MV-4-11 (cell line): ENCODE measurements at regions not wholly inside any gene's neighbourhood (a gene's known extent, or its start where the extent isn't known, plus 50 kb on each side); places are given as distances from the start of the nearest gene placed in this dataset.

Source experiments
- DNase-seq: peaks from one replicate; lab custom pipeline; 2025; lab: John Stamatoyannopoulos, UW

DNA sequence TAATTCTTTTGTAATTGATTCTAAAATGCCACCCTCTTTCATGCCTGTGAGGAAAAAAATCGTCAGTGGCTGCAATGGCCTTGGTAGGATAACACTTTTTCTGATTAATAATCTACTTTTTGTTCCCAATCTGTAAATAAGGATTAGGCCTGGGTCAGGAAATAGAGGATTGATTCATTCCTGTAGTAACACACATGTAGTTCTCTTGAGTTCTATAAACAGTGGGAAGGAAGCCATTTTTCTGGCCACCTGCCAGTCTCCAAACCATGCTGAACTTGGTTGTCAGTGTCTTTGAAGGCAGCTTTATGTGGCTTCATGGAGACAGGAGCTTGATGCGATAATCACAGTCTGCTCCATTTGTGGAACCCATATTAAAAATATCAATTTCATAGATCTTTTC is 169.3 kb upstream of the NFE2L3 start:
- DNase-seq: no peak

DNA sequence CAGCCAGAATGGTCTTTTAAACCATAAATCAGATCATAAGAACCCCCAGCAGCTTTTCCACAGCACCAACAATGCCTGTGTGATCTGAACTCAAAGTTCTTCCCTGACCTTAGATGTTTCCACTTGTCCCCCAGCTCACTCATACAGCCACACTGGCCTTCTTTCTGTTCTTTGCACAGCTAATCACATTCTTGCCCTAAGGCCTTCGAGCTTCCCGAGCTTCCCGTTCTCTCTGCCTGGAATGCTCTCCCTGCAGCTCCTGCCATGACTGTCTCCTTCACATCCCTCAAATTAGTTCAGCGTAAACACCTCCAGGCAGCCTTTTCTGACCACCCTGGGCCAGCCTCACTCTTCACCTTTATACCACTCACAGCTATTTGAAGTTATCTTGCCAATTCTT is 166.8 kb upstream of the NFE2L3 start:
- DNase-seq: no peak

DNA sequence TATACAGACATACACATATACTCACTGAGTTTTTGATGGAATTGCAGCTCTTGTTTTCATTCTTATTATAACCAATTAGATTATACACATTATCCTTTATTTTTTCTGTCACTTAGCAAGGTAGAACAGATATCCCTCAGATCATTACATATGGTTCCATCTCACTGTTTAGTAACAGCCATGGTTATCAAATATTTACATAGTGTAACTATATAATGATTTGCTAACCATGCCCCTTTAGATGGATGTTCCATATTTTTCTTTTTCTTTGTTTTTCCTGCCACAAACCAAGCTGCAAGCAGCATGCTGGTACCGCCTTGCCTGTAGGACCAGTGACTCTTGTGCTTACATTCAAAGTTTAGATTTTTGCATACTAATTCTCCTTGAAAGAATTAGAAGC is 163.4 kb upstream of the NFE2L3 start:
- DNase-seq: no peak

DNA sequence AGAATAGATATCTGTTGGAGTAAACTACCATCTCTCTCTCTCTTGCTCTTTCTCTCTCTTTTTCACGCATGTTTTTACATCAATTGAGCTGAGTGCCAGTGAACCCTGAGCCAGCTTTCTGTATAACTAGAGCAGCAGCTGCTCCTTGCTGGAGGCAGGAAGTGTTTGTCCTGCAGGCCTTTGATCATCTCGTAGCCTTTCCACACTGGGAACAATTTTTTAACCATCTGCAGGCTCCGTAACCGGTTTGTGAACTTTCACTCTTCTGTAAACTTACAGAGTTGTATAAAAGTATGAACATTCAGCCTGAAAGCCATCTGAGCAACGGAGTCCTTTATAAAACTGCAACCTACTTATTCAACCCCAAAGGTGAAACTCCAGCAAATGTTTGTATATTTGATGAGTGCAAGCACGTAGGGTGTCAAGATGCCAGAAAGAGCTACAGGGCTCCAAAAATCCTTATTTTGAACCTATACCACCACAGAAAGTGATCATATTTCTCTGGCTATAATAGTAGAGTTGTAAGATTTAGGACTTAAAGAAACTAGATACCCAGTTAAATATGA is 162.8 kb upstream of the NFE2L3 start:
- no peak for DNase-seq

DNA sequence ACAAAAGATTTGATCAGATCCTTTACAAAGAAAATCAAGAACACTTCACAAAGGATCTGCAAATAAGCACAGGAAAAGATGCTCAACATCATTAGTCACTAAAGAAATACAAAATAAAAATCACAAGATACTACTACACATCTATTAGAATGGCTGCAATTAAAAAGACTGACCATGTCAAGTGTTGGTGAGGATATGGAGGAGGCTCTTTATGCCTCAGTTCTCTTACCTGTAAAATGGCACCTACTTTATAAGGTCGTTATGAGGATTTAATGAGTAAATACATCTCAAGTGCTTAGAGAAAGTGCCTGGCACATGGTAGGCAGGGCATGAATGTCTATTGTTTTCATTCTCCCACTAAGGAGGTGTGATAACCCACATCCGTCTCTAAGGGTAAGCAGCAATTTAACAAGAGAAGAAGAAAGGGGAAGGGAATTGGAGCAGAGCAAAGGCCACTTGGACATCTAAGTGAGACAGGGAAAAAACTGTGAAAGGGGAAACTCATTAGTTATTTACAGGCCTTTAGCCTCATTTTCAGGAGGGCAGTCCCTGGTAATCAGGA is 157.5 kb upstream of the NFE2L3 start:
- DNase-seq: no peak

DNA sequence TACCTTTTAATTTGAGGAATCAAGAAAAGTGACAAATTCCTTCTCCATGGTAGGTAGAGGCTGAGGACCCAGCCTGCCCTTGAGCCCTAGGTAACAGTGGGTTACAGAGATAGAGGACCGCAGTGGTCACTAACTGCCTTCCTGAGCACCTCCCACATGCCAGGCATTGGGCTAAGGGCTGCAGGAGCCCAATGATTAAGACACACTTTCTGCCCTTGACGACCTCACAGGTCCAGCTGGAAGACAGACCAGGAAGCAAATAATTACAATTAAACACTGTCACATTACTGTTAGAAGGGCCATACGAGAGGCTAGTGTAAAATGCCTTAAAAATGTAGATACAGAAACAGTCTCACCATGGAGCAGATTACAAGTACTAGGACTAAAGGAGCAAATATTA is 156.8 kb upstream of the NFE2L3 start:
- no peak for DNase-seq

DNA sequence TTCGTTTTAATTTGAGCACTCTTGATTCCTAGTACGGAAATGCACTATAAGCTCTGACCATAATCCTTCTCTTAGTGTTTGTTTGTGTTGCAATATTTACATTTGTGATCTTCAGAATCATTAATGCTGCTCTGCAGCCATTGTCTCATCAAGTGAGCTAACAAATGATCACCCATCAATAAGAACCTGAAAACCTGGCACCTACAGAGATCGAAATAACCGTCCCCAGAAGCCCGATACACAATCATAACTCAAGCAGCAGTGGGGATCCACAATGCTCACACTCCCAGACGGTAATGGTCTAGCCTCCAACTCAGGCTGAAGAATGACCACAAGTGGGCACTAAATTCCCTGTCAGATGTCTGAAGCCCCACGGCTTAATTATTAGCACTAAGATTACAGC is 156.0 kb upstream of the NFE2L3 start:
- no peak for DNase-seq

DNA sequence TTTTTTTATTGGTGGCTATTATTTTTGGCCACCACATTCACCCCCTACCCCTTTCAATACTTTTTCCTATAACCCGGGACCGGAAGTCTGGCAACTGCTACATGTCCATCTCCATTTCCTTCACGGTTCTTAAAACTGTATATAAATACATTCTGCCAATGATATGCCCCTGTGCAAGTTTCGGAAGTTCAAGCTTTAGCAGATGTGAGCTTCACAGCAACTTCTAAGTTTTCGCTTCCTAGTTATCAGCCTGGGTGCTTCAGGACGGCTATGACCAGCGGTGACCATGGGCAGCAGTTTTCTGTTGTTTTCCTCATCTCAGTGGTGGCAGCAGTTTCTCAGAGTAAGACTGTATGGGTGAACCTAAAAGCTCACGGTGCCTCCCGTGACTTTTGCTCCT is 153.5 kb upstream of the NFE2L3 start:
- peak; percentile 3 for DNase-seq

DNA sequence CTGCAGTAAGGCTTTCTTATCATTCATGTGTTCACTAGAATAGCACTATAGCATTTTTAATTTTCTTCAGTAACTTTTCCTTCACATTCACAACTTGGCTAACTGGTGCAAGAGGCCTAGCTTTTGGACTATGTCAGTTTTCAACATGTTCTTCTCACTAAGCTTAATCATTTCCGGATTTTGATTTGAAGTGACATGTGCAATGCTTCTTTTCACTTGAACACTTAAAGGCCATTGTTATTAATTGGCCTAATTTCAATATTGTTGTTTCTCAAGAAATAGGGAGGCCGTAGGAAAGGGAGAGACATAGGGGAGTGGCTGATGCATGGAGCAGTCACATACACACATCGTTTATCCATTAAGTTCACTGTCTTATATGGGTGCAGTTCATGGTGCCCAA is 151.2 kb upstream of the NFE2L3 start:
- no peak for DNase-seq

DNA sequence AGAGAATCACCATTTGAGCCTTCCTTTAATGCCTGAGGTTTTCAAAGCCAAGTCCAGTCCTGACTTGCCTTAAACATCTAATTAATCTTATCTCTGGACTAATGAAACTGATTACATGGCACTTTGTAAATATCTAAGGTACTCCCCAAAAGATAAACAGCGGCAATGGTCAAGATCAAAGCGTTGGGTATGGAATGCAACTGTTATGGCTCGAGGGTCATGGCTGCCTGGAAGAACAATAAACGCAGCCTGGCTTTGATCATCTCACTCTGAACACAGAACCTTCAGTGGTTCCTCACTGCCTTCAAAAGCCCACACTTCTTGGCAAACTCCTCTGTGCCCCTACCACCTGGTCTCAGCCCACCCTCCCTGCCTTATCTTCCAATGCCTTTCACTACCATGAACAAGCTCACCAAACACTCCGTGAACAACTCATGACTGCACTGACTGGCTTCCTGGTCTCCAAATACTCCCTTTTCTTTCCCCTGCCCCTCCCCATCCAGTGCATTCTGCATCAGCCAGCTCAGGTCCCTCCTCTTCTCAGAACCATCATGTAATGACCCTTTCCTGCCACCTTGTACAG is 150.2 kb upstream of the NFE2L3 start:
- no peak for DNase-seq

DNA sequence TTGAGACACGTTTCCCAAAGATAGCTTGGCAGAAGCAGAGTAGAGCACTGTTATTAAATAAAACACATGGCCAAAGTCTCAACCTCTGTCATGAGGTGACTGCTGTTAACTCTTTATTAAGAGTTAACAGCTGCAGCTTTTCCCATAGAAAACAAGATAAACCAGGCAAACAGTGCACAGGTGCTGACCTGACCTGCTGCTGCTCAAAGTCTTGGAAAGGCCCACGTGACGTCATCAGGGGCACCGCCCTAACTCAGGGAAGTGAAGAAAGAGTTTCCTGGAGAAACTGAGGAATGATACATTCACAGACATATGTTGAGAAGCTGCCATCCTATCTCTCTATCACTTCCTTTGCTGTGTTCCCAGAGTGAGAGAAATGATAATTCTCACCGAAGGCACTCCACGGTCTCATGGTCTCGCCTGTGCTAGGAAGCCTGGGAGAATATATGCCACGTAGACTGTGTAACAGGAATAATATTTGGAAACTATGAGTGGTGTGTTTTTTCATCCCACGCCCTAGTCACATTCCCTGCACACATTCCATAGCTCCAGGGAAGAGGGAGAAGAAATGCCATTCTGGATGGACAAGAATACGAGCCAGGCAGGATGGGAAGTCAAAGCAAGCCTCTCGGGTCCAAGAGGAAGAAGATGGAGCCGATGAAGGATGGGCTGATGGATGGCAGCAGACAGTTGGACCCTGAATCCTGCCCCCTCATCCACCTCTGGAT is 146.2 kb upstream of the NFE2L3 start:
- DNase-seq: no peak

DNA sequence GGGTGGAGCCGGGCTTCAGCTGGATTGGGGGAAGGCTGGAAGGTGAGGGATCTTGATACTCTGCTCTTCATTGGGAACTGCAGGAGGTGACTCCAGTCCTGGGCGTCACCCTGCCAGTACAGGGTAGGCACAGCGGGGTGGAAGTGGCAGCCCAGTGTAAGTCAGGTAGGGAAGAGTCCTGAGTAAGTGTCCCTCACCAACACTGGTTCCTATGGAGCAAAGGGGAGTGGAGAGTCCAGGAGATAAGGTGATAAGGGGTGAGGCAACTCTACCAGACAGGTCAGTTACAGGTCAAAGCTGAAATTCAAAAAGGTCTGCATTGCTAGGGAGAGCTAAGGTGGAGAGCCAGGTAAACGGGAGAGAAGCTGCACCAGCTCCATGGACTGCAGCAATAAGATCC is 145.6 kb upstream of the NFE2L3 start:
- no peak for DNase-seq

DNA sequence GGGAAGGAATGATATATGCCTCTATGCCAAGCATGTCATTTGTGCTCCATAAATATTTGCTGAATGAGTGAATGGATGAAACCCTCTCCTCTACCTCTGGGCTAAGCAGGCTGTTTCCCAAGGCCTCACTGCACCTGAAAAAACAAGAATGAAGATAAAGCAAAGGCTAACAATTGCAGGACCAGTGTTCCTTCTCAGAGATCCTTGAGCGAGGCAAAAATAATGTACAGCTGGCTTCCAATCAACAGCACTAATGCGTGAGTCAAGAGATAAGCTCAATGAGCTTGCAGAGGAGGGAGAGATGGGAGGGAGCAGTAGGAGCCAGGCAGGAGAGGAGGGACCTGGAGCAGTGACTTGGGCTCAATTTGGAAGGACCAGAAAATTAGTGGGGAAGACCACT is 144.5 kb upstream of the NFE2L3 start:
- DNase-seq: no peak

DNA sequence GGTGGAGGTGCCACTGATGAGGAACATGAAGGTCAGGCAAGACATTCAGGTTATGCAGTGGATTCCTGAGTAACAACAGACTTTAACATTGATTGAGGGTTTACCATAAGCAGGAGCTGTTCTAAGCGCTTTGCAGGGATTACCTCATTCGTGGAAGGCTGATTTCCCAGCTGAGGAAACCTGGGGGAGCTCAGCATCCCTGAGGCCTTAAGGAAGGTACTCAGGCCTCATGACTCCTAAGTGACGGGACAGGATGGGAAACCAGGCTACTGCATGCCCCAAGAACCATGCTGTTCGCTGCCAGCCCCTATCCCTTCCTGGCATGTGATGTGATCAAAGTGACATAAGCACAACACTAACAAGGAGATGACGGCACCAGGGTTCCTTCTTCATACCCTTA is 143.6 kb upstream of the NFE2L3 start:
- DNase-seq: no peak

DNA sequence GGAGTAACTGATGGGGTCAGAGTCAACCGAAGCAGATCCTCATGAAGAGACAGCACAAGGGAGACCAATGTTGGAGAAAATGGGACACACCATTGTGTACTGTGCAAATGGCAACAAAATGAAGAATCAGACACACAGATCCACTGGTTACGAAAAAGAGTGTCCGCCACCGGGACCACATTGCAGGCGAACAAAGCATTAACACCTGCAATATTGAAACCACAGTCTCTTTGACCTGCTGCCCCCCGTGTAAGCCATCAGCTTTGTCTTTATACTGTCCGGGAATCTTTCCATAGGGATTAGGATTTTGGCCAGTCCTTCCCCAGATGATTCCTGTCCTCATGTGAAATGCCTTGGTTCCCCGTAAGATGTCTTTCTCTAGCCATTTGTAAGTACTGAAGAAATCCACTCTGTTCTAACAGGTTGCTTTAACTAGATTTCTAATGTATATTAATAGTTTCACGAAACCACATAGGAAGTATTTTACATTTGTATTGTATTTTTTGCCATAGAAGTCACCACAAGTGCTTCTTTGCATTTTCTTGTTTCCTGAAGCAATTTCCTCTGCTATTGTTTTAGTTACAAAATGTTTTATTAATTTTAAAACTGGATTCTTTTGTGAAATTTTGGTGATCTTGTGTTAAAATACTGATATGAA is 140.8 kb upstream of the NFE2L3 start:
- DNase-seq: no peak

DNA sequence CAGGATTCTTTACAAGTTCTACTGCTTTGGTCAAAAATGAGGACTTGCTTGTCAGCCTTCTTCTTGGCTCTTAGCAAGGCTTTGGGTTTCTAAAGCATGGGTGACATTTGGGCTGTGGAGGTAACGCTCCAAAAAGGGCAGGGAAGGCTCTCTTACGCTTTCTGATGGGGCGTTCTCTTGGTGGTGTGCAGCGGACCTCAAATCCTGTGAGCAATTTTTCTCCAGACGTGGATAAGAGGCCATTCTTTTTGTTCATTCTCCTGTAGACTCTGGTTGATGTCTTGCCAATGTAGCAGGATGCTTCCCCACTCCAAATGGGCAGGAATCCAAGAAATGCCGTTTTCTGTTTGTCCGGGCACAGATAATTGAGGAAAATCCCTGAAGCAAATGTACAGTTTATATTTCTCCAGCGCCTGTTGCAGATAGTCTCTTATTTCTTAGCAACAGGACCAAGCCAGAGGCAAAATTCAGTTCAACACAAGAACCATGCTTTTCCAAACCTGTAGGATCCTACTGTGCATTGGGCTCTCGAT is 138.4 kb upstream of the NFE2L3 start:
- DNase-seq: no peak

DNA sequence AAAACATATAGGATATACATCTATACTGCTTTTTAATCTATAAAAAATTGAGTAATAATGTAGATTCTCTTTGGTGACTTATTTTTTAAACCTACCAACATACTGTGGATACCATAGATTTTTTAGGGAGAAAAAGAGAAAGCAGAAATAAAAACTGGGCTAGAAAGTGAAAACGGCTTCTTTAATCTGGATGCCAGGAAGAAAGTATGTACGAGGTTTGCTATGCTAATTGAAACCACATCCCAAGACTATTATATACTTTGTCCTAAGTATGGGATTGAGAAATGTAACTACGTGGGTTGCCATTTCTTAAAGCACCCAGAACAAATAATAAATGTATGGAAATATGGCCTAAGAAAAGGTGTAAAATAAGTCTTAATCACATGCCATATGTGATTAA is 129.0 kb upstream of the NFE2L3 start:
- DNase-seq: no peak

DNA sequence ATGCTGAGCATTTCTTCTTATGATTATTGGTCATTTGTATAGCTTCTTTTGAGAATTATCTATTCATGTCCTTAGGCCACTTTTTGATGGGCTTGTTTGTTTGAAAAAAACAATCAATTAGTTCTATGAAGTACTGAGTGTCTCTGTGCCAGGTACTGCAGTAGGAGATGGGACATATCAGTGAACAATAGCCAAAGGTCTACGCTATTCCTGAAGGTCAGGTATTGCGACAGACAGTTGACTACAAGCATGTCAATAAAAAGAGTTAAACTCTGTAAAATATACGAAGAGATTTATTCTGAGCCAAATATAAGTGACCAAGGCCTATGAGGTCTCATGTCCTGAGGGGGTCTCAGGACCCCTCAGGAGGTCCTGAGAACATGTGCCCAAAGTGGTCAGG is 122.1 kb upstream of the NFE2L3 start:
- DNase-seq: no peak

DNA sequence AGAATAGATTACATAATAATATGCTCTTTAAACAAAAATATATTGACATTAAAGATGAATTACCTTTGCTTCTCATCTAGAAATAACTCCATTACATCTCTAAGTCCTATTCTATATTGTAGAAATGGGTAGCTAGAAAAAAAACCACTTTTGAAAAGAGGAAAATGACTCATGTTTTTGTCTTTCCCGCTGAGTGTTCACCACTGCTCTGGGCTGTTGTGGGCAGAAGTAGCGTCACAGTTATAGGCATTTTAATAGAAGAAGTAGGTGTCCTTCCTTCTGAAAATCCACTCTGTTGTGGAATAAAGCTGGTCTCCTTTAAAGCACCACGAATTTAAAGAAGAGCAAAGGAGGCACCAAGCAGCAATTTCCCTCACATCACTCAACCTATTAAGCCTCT is 117.6 kb upstream of the NFE2L3 start:
- peak; percentile 68 for DNase-seq

DNA sequence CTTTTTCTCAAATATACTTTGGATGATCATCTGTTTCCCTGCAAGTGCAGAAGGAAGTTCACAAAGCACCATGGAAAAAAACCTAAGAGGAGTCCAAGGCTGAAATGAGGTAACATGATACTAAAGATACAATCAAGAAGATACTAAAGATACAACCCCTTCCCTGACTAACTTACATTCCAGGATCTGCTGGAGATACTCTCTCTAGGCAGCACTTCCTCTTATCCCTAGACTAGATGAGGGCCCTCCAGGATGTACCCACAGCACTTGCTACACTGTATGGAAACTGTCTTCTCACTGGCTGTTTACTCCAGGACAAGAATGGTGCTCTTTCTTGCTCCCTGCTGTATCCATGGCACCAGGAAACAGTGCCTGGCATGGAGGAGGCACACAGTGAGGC is 116.4 kb upstream of the NFE2L3 start:
- no peak for DNase-seq

DNA sequence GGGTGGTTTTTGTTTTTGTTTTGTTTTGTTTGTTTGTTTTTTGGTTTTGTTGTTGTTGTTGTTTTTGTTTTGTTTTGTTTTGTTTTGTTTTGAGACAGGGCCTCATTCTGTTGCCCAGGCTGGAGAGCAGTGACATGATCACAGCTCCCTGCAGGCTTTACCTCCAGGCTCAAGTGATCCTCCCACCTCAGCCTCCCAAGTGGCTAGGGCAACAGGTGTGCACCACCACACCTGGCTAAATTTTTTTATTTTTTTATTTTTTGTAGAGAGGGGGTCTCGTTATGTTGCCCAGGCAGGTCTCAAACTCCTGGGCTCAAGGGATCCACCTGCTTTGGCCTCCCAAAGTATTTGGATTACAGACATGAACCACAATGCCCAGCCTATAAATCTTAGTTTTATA is 115.9 kb upstream of the NFE2L3 start:
- DNase-seq: no peak

DNA sequence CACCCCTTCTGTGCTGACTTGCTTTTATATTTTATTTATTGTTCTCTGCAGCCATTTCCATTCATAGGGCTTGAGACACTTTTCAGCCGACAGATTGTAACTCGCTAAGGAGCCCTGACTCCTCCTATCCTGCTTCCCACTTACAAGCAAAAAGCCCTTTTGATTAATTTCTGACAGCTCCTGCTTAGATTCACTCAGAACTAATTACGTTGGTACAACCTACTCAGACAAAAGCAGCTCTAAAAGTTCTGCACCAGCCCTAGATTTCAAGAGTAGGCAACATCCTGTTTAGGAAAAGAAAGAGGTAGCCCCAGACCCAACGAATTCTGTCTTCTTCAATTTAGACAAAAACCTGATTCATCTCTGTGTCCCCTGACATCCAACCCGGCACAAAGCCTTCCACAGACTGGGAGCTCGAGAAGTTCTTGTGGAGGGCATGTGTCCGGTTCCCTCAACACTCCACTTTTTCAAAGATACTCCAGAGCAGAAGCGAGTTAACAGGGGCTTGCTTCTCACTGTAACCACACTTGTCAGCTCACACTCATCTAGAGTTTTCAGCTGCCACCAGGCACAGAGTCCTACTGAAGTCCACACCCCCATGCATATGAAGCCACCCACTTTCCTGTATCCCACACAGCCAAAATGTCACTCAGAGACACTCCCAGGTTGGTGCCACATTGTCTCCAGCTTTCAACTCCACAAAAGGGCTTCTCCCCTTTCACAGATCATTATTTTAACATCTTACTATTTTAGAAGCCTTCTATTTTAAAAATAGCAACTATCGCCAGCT is 113.6 kb upstream of the NFE2L3 start:
- no peak for DNase-seq
